Fibroblast of pulmonary artery (primary cell): ENCODE measurements at regions not wholly inside any gene's neighbourhood (a gene's known extent, or its start where the extent isn't known, plus 50 kb on each side); places are given as distances from the start of the nearest gene placed in this dataset.
A peak's percentile ranks its signal among the peaks of the same experiment; 100 is the strongest.

Experiments
- DNase-seq: peaks from one replicate; pipeline ENCODE4 v3.0.0-alpha.2; 2010; ENCODE audit warnings: low read depth
- H3K4me3 ChIP-seq: replicated peaks from 2 replicates; pipeline ENCODE4 v1.5.1; 2011; ENCODE audit warnings: low read depth, mild to moderate bottlenecking, control low read depth, low read length, moderate library complexity
- CTCF ChIP-seq: IDR thresholded peaks from 2 replicates; pipeline ENCODE4 v1.5.1; 2011; ENCODE audit warnings: mild to moderate bottlenecking, control low read depth, low read length, inconsistent platforms; ENCODE audit errors: missing control alignments

DNA sequence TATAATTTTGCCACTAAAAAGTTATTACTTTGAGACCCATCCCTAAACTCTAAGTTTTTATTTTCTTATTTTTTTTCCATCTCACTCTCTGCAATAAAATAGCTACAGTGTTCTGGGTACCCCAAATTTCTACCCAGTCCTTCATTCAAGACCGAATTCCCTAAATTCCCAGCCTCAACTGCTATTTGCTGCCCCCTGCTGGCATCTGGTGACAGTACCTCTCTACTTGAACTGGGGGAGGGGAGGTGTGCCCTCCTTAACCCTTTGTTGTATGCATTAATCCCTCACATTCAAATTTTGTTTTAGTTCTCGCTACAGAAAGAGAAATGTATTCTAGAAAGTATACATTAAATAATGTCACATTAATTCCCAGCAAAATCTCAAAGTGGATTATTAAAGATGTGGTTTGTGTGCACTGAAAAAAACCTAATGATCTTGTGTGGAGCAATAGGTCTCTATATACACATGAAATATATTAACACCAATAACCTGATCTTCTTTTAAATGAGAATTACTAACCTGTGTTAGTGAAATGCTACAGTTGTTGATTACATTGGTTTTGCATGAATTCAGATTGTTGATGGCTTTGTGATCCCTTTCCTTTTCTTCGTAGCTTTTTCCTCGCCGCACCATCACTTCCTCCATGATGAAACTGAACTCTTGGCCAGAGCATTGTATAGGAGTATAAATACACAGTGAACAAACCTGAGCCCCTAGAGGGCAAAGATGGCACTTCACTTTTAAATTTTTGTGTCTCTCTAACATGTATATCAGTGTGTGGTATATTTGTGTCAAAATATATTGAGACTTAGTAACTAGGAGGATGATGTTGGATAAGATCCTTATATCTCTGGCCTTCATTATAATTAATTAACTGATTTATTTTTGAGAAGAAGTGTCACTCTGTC is 590.0 kb downstream of the METTL15 start:
- no peak overlapping the region for H3K4me3 ChIP-seq
- DNase-seq = peak; percentile 75
- peak; percentile 89 for TF ChIP-seq CTCF

- no peak for TF ChIP-seq CTCF
- no peak for DNase-seq
- no peak overlapping the region for H3K4me3 ChIP-seq
These were observed 588.4 kb downstream of the METTL15 start for GRCh38 chr11:28696591-28696990.

- DNase-seq = no peak
- TF ChIP-seq CTCF = no peak
These were observed 582.6 kb downstream of the METTL15 start for GRCh38 chr11:28690746-28691145.

DNA sequence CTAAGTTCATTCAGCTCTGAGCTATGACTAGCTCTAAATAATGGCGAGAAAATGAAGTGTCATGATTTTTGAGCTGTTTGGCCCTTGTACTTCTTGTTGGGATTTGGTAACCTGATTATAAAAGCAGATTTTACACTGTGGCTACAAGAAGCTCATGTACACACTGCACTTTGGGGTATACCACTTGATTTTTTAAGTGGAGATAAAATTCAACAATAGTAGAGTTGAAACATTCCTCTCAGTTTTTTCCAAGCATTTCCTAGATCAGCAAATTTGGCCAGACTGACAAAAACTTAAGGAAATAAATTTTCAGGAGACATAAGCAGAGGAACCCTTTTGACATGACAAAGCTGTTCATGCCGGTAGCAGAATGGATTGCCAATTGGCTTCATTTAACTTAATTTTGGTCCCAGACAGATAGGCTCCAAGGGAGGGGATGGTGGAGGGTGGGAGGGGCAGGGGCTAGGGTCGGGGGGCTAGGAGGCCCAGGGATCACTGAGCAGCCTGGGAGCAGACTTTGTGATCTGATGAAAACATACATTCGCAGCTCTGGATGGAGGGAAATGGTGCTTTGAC is 575.9 kb downstream of the METTL15 start:
- no peak overlapping the region for H3K4me3 ChIP-seq
- no peak for DNase-seq
- TF ChIP-seq CTCF = no peak

More at GRCh38 chr11:28690746-28691145, 582.6 kb downstream of the METTL15 start:
- no peak overlapping the region for H3K4me3 ChIP-seq

DNA sequence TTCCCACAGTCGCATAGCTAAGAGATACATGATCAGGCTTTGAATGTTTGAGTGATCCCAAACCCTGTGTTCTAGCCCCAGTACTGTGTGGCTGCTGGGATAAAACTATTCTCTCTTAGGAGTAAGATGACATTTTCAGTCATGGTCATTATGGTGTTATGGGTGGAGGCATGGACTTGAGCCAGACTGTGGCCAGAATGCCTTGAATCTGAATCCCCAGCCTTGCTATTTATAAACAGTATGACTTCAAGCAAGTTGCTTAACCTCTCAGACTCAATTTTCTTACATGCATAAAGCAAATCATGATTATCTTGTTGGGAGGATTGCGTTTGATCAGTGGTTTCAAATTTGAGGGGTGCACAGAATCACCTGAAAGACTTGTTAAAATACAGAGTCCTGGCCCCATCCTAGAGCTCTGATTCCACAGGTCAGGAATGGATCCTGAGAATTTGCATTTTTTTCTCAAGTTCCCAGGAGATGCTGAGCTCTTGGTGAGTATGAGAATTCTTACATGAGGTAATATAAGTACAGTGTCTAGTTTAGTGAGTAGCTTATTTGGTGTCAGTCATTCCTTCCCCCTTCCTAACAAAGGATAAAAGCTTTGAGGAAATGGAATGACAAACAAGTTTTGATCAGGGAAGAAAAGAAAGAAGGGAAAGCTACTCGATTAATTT is 571.7 kb downstream of the METTL15 start:
- no peak for TF ChIP-seq CTCF
- peak; percentile 65 for DNase-seq
- no peak overlapping the region for H3K4me3 ChIP-seq

GRCh38 chr11:28677721-28678120 is 569.5 kb downstream of the METTL15 start:
- no peak overlapping the region for H3K4me3 ChIP-seq
- TF ChIP-seq CTCF = no peak
- DNase-seq = no peak
